ENCODE measurements at regions not wholly inside any gene's neighbourhood (a gene's known extent, or its start where the extent isn't known, plus 50 kb on each side); places are given as distances from the start of the nearest gene placed in this dataset.
"Not testable (repeated sequence)": the region's sequence is repeated elsewhere in the genome, so short reads cannot be mapped to it uniquely, and the experiment has no call there.

- not testable (repeated sequence) for TF ChIP-seq ESRRA (IDR thresholded peaks at IDR 0.05; ENCODE audit: borderline replicate concordance, low read length); CTCF (IDR thresholded peaks at IDR 0.05); E2F6 (IDR thresholded peaks at IDR 0.05; ENCODE audit: borderline replicate concordance, low read depth); ZFP36 (IDR thresholded peaks at IDR 0.05; ENCODE audit: borderline replicate concordance, partially characterized antibody); TP53 (CRISPR knock-in tag; IDR thresholded peaks at IDR 0.05); POLR2A (IDR thresholded peaks at IDR 0.05; ENCODE audit: low read length); EP300 (IDR thresholded peaks at IDR 0.05); ELK1 (IDR thresholded peaks at IDR 0.05; ENCODE audit: low read depth, low read length); REST (IDR thresholded peaks at IDR 0.05); KDM5A (IDR thresholded peaks at IDR 0.05)
Measured at GRCh38 chr9:13907842-13908241, 406.1 kb downstream of the NFIB start.

All from A549 (cell line).